Chondrocyte (in vitro differentiated cells): ENCODE measurements at regions not wholly inside any gene's neighbourhood (a gene's known extent, or its start where the extent isn't known, plus 50 kb on each side); places are given as distances from the start of the nearest gene placed in this dataset.

Source experiments
- DNase-seq: peaks from one replicate; pipeline ENCODE4 v3.0.0; 2021; ENCODE audit warnings: mixed read lengths, low spot score
- H3K27ac Mint-ChIP-seq: one replicate; pipeline ENCODE4 v1.8.0; 2021; ENCODE audit warnings: mild to moderate bottlenecking, moderate library complexity, mixed read lengths; ENCODE audit not compliant: unreplicated experiment
- H3K27me3 Mint-ChIP-seq: 2 replicates; pipeline ENCODE4 v1.8.0; 2021; ENCODE audit warnings: low read depth, mixed read lengths
- H3K36me3 Mint-ChIP-seq: 2 replicates; pipeline ENCODE4 v1.8.0; 2021; ENCODE audit warnings: low read depth, mixed read lengths
- H3K4me1 Mint-ChIP-seq: 2 replicates; pipeline ENCODE4 v1.8.0; 2021; ENCODE audit warnings: low read depth, mild to moderate bottlenecking, mixed read lengths
- H3K4me3 Mint-ChIP-seq: one replicate; pipeline ENCODE4 v1.8.0; 2021; ENCODE audit warnings: mild to moderate bottlenecking, moderate library complexity, mixed read lengths; ENCODE audit not compliant: unreplicated experiment
- H3K9me3 Mint-ChIP-seq: 2 replicates; pipeline ENCODE4 v1.8.0; 2021; ENCODE audit warnings: low read depth, mixed read lengths
- TF ChIP-seq, protein P1 (sequence below): fragments of 200-600 bp; sonication (generic); IDR thresholded peaks from 2 replicates; pipeline ENCODE4 v1.5.0; 2021; ENCODE audit warnings: antibody characterized with exemption, mild to moderate bottlenecking, moderate library complexity

DNA sequence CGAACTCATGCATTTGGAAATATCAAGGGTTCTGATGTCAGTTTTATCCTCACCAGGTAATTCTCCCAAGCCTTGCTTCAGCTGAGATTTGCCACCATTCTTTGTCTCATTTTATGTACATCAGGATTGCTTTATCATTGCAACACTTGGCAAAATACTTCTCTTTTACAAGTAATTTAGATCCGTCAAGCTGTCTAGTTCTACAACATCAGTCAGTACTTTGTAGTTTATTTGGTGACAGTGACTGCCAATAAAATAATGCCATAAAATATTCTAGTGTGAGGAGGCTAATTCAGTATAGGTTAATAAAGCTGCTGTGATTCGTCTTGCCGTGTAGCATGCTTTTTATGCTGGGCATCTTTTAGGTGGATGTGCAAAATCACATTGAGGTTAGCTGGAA lies 565.3 kb upstream of the SGO1 start:
- Mint-ChIP-seq H3K4me1 (peaks cover 3% of the 10 kb centered on the region), H3K9me3 (peaks cover 9% of the 10 kb centered on the region), H3K36me3 (no peaks in the 10 kb centered on the region), H3K4me3 (no peak overlapping the region), H3K27me3 (no peaks in the 10 kb centered on the region), H3K27ac (no peak overlapping the region)
- TF ChIP-seq, protein P1, sequence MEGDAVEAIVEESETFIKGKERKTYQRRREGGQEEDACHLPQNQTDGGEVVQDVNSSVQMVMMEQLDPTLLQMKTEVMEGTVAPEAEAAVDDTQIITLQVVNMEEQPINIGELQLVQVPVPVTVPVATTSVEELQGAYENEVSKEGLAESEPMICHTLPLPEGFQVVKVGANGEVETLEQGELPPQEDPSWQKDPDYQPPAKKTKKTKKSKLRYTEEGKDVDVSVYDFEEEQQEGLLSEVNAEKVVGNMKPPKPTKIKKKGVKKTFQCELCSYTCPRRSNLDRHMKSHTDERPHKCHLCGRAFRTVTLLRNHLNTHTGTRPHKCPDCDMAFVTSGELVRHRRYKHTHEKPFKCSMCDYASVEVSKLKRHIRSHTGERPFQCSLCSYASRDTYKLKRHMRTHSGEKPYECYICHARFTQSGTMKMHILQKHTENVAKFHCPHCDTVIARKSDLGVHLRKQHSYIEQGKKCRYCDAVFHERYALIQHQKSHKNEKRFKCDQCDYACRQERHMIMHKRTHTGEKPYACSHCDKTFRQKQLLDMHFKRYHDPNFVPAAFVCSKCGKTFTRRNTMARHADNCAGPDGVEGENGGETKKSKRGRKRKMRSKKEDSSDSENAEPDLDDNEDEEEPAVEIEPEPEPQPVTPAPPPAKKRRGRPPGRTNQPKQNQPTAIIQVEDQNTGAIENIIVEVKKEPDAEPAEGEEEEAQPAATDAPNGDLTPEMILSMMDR, result no peak
- no peak for DNase-seq

DNA sequence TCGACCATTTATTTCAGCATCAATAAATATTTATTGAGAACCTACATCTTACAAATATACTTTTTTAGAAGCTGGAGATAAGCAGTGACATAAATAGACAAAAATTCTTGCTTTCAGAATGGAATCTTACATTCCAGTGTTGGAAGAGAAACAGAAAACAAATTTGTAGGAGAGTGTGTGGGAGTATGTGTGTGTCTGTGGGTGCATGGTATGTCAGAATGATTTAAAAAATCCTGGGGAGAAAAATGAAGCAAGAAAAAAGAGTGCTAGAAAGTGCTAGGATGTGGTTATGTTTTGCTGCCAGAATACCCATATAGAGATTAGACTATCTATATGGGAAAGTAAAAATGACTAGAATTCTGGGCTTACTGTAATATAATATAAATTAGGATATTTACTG lies 561.7 kb upstream of the SGO1 start:
- H3K36me3 Mint-ChIP-seq, result no peaks in the 10 kb centered on the region
- DNase-seq, result no peak
- TF ChIP-seq, protein P1, result no peak

DNA sequence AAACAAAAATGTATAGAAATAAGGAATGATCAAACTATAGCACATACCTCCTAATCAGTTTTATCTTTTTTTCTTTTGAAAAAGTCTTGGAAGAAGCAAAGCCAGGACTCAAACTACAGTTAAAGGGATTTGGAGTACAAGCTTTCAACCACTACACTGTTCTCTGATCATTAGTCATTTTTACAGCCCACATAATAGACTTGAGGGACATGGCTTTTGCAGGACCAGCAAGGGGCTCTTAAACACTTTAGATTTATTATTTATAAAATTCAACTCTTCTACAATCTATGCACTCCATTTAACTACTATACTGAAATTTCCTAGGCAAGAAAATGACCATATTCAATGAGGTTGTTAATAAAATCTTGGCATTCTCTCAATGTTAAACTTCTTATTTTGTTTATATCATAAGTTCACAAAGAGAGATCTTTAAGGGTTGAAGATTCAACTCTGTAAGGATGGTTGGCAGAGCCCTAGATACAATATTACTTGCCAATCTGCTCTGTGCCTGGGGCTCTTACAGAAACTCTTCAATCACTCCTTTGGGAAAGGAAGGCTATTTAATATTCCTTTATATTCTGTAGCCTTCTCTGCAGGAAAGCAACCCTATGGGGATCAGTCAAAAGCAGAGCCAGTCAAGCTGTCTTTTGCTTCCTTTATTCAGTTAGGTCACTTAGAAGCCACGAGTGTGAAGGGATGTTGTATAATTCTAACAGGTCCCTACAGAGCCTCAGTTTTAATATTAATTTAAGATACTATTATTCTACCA lies 557.7 kb upstream of the SGO1 start:
- Mint-ChIP-seq H3K27ac (no peak overlapping the region), H3K4me1 (peaks cover 3% of the 10 kb centered on the region), H3K27me3 (no peaks in the 10 kb centered on the region), H3K4me3 (no peak overlapping the region), H3K9me3 (peaks cover 2% of the 10 kb centered on the region), H3K36me3 (no peaks in the 10 kb centered on the region)
- DNase-seq, result no peak
- TF ChIP-seq, protein P1, result no peak

More for the DNA sequence above, 561.7 kb upstream of the SGO1 start:
- Mint-ChIP-seq H3K4me3 (no peak overlapping the region), H3K9me3 (peaks cover 6% of the 10 kb centered on the region), H3K4me1 (peaks cover 3% of the 10 kb centered on the region), H3K27me3 (no peaks in the 10 kb centered on the region), H3K27ac (no peak overlapping the region)

DNA sequence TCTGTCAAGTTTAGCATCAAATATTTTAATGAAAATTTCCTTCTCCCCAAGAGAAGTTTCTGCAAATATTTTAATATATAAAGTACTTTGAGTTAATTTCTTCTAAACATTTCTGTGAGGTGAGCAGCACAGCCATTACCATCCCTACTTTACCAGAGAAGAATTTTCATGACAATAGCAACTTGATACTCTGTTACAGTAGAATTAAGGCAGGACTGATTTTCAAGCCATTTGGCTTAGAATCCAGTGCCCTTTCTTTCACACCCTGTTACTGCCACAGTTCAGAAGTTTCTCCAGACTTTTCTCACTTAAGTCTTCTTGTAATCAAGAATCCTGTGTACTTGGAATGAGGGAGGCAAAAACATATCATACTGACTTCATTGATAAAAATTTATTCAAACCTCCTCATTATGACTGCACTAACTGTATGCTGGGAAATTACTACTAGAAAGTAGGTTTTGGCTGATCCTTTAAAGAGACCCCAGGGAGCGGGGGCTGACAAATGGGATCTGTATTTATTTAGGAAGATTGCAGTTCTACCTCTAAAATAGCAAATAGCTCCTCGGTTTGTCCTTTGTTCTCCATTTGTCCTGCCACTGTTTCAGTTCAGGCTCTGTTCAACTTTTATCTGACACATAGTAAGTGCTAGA lies 557.0 kb upstream of the SGO1 start:
- no peak overlapping the region for H3K4me3 Mint-ChIP-seq
- TF ChIP-seq, protein P1, result no peak
- H3K4me1 Mint-ChIP-seq, result peaks cover 3% of the 10 kb centered on the region
- H3K36me3 Mint-ChIP-seq, result no peaks in the 10 kb centered on the region
- no peaks in the 10 kb centered on the region for H3K27me3 Mint-ChIP-seq
- H3K9me3 Mint-ChIP-seq, result no peaks in the 10 kb centered on the region
- no peak for DNase-seq
- H3K27ac Mint-ChIP-seq, result no peak overlapping the region

DNA sequence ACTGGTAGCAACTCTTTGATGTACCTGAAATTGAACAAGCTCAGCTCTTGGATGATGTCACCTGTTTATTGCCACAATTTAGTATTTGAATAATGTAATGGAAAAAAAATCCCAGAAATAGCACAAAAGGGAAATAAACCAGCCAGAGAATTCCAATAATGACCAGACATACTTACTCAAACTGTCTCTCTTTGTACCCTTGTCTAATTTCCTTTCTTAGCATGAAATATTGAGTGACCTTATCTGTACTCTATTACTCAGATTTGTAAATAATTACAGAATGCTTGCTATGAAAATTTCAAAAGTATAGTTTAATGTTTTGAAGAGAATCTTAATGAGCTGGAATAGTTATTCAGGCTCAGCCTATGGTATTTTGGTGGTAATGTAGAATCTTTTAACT lies 555.4 kb upstream of the SGO1 start:
- Mint-ChIP-seq H3K27me3 (no peaks in the 10 kb centered on the region), H3K4me1 (no peaks in the 10 kb centered on the region), H3K9me3 (no peaks in the 10 kb centered on the region), H3K36me3 (no peaks in the 10 kb centered on the region), H3K4me3 (no peak overlapping the region), H3K27ac (no peak overlapping the region)
- DNase-seq, result no peak
- TF ChIP-seq, protein P1, result no peak
